HG02588 (cell line): ENCODE measurements at regions not wholly inside any gene's neighbourhood (a gene's known extent, or its start where the extent isn't known, plus 50 kb on each side); places are given as distances from the start of the nearest gene placed in this dataset.

ENCODE experiments used
- ATAC-seq: cut with Tn5 transposase; IDR thresholded peaks from one replicate; pipeline ENCODE4 v1.9.1; 2021; ENCODE audit warnings: mild to moderate bottlenecking, moderate library complexity; ENCODE audit not compliant: unreplicated experiment

DNA sequence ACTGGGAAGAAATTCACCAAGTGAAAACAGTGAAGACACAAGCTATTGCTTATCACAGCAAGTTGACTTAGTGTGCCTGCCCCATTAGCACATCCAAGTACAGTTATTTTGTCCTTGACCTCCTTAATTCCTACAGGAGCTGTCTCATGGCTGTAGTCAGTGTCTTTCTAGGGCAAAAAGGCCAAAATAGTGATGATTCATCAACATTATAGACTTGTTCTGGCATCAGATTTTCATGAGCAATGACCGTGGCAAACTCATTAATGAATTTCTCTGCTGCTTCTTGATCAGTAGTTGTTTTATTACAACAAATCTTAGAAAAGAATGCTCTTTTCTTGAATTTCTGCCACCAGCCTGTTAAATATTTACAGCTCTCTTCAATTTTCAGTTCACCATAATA lies 1169.3 kb upstream of the DDX18 start:
- ATAC-seq = no peak

DNA sequence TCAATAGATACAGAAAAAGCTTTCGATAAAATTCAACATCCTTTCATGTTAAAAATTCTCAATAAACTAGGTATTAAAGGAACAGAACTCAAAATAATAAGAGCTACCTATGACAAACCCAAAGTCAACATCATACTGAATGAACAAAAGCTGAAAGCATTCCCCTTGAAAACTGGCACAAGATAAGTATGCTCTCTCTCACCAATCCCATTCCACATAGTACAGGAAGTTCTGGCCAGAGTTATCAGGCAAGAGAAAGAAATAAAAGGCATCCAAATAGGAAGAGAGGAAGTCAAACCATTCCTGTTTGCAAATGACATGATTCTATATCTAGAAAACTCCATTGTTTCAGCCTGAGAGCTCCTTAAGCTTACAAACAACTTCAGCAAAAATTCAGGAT lies 1145.8 kb upstream of the DDX18 start:
- ATAC-seq = no peak

DNA sequence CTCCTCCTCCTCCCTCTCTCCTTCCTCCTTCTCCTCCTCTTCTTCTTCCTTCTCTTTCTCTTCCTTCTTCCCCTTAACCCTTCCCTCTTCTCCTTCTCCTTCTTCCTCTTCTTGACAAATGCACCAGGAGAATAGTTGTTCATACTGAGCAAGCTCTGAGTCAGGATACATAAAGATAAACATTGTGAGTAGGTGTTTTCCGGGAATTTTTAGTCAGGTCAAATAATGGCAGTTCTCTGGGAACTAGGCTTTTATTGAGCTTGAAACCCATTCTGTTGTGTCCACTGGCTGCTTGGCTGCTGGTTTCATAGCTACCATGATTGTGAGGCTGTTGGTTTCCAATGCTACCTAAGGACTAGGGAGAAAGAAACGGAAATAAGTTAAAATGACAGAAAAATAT lies 1144.7 kb upstream of the DDX18 start:
- ATAC-seq = no peak

DNA sequence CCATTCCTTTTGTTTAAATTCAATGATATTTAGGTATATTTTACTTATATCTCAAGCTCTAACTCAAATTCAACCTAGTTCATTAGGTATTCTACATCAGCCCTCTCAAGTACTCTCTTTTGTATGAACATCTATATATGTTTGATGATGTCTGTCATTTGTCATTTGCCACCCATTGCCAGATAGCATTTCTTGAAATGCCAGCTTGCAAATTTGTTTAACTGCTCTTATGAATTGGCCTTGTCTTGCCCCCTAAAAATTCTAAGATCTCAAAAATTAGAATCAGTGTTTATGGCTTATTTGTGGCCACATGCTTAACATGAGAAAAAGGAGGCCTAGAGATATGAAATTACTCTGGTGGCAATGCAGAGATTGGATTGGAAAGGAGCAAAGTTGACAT lies 1140.3 kb upstream of the DDX18 start:
- ATAC-seq = no peak

DNA sequence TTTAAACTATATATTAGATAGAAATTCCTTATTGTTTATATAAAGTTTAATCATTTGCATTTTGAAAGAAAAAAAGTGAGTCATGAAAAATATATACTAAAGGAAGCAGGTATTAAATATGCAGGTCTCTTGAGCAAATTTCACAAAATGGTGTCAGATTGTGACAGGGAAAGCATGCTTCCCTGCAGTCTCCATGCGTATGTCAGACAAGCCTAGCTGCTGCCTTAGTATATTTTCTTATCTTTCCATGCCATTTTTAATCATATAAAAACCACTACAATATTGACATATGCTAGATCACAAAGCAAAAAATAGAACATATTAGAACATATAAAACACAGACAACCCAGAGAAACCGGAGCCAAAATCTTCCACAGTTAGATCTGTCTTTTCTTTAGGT lies 1137.7 kb upstream of the DDX18 start:
- ATAC-seq = no peak

DNA sequence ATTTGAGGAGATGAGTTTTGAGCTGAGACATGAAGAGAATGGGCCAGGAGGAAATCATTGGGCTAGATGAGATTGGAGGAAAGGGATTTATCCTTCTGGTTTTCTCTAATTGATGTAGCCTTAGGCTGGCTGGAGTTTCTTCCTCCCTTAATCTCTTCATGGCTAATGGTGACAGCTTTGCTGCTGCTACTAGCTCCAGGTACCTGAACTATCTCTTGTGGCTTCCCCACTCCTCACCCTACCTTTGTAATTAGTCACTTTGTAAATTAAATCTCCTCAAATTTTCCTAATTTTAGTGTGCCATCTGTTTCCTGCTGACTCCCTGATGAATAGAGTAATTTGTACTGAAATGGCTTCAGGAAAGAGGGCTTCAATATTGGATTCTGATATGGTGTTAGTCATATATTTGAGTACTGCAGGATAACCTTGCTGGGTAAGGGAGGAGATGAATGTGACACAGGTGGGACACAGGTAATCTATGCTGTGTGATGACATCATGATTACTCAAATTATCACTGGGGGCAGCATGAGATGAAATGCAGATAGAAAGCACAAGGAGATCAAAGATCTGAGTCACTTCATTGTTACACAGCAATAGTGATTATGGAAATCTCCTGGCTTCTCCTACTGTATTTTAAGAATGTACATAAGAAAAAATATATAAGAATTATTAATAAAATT lies 1134.1 kb upstream of the DDX18 start:
- no peak for ATAC-seq

DNA sequence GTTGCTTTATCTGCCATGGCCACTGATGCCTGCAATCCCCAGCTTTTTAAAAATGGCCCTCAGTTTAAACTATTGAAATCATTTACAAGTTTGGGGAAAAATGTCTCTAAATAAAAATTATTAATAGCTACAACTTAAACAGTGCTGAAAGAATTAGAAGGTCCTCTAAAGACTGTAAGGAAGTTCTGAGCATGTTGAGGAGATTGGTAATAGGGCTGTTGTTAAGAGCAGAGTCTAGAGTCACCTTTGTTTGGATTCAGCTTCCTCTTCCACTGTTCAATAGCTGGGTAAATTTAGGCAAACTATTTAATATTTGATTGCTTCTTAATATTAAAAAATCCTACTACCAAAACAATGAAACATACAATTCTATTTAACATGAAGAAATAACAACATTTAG lies 1127.1 kb upstream of the DDX18 start:
- no peak for ATAC-seq

DNA sequence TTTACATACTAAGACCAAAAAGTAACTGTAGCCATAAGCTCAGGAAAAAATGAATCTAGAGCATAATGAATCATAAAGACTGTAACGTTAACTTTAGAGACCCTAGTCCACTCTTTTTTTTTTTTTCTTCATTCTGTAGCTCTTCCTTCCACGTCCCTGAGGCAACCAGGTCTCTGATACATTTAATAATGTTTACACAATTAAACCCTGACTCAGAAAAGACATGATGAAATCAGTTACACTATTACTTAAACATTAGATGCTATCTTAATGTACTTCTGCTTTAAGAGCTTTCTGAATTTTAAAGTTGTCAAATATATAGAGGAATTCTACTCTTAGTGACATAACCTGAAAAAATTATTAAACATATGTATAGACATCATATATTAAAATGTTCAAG lies 1121.5 kb upstream of the DDX18 start:
- no peak for ATAC-seq

DNA sequence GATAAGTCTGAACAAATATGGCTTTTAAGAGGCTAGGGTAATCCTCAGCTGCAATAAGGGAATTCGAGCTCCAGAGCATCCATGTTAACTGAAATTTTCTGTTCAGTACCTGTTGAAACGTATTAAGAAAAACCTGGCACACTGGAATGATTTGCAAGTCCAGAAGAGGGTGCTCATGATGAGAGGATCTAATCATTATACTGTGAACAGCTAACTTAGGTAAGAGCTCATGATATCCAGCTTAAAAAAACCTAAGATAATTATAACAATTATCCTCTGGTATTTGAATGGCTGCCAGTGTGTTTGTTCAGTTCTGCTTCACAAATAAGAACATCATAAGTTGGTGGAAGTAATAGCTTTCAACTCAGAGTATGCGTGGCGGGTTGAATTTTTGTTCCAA lies 1118.3 kb upstream of the DDX18 start:
- no peak for ATAC-seq

DNA sequence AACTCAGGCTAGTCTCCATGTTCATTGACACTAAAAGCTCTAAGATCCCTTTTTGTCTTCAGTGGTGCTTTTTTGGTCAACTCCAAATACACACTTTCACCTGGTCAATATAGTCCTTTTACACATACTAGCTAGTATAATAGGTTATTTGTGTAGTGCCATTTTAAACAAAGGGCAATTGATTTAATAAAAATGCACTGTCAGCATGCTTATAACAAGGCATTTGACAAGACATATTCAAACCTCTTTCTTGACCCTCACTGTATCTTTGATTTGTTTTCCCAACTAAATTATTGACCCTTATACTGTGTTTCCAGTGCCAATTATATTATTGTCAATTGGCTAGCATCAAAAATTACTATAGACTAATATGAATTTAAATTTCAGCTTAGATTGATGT lies 1117.6 kb upstream of the DDX18 start:
- no peak for ATAC-seq

DNA sequence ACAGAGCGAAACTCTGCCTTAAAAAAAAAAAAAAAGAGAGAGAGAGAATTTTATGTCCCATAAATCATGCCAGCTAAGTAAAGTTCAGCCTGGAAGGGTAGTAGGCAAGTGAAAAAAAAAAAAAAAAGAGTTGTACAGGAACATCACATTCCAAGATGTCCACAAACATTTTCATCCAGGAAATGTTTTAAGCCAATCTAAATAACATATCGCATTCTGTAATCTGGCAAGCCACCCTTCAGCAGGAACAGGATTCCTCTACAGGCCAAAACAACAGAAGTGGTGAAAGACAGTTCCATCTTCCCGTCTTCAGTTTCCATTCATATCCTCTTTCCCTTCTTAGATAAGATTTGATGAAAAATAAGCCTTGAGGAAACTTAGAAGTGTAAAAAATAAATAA lies 1108.1 kb upstream of the DDX18 start:
- ATAC-seq = no peak

DNA sequence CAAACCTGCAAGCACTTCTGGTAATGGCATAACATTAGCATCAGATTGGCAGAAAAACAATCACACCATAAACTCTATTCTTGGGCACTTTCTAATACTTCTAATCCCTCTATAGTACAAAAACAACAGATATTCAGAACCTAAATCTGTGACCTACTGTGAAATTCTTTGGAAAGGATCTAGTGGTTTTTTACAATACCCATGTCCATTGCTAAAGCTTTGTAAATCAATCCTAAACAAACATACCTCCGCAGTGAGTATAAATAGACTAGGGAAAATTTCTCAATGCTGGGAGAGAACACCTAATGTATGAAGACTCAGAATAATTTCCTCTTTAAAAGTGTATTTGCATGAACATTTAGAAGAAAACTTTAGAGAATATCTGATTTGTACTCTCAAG lies 1098.5 kb upstream of the DDX18 start:
- ATAC-seq = no peak

DNA sequence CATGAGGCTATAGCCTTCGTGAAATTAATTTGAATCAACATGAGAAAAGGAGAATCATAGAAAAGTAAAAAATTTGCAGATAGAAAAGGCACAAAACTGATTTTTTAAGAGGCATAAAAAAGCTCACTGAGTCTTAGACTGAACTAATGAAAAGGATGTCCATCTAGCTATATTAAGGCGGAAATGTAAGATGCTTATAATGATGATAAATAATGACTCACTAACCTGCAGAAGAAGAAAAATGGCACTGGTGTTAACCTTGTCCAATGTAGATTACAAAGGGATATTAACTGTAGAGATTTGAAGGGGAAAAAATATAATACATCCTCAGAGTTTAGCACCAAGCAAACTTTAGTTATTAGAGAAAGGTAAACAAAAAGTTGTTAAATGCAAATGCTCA lies 1098.0 kb upstream of the DDX18 start:
- no peak for ATAC-seq

DNA sequence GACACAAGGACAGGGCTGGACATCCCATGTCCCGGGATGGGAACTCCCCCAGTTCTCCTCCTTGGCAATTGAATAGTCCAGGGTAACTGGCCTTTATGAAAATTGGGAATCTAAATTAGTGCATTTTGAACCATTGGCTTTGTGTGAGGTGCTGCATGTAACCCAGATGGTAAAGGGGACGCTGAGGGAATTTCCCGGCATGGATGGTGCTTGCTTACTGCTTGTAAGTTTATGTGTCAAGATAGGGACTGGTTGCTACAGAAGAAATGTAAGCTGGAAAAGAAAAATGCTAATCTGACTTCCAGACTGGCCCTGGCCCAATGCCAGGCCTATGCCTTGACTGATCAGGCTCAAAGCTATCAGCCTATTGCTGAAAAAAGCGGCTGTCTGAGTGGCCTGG lies 1096.7 kb upstream of the DDX18 start:
- ATAC-seq = no peak

DNA sequence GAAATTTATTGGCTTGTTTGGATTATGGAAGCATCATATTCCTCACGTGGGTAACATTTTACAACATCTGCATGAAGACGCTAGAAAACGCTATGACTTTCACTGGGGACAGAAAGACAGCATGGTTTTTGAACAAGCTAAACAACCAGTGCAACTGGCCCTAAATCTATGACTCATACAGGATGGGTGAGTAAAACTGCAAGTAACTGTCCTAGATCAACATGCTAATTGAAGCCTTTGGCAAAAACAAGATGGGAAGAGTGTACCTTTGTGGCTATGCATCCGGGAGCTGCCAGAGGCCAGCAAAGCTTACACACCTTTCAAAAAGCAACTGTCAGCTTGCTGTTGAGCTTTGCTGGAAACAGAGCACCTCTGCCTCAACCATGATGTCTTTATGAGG lies 1096.0 kb upstream of the DDX18 start:
- no peak for ATAC-seq

DNA sequence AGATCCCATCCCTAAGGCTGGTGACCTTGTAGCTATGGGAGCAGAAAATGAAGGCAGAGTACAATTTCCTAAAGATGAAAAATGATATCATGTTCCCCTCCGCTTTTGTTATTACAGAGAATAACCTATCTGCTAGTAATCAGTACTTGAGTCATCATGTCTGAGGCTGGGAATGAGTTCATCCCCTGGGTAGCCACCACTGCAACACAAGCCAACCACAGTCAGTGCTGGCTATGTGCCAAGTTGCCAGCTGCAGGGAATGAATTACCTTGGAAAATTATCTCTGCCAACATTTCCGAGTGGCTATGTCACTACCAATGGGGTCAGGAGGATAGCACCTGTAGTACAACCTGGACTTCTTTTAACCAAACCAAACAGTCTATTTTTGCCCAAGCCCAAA lies 1094.7 kb upstream of the DDX18 start:
- no peak for ATAC-seq

DNA sequence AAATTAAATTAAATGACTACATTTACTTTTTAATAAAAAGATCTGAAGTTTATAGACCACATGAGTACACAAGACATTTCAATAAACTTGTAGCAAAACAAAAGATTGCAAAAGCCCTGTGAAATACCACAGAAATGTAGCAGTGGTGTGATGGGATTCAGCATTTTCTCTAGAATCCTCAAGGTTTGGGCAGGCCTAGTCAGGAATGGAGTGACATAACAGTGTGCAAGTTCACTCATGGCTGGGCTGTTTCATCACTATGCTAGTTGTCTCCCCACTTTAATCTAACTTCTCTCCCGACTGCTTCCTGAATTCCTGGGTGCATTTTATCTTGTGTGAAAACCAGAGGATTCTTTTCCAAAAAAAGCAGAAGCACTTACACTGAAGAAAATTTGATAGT lies 1089.9 kb upstream of the DDX18 start:
- ATAC-seq = no peak

DNA sequence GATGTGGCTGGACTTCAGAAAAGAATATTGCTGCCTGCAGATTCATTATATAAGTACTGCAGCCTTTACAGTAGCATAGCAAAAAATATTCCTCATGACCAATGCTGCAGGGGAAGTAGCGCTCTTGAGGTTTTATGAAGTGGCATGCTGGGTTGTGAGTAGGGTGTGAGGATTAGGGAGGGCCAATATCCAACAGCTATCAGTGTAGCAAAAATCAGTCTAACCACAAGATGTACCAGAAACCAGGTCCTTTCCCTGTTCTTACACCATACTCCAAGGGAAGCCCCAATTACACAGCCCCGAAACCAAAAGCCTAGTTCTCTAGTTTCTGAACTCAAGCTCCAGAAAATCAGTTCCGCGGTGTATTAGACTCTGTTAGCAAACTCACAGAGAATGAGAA lies 1082.2 kb upstream of the DDX18 start:
- ATAC-seq = no peak

DNA sequence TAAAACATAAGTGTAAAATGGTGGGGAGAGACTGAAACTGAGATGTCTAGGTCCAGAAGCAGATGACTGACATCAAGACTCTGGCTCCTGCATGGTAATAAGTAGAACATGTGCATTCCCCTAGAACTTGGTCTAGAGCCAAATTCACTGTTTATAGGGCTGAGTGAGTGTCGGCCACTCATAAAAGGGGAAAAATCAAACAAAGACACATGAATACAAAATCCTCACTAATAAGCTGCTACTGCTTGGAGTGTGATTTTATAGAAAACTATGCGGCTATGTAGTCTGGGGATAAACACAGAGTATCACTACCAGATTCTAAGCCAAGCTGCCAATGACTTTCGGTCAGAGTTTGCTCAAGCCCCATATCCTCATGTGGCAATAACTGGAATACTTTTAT lies 1080.8 kb upstream of the DDX18 start:
- no peak for ATAC-seq

DNA sequence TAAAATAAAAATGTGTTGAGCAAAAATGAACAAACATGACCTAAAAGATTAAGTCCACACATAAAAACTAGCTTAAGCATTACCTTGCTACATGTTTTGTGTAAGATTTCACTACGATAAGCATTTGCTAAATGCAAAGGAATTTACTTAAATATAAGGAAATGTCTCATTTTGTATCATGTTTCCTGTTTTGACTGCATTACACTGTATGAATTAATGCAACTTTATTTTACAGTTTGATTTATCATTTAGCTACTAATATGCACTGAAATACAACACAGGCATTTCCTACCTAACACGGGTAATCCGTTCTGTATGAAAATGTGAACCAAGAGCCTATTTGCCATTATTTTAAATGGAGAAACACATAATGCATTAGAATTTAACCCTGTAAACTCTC lies 1076.5 kb upstream of the DDX18 start:
- no peak for ATAC-seq

DNA sequence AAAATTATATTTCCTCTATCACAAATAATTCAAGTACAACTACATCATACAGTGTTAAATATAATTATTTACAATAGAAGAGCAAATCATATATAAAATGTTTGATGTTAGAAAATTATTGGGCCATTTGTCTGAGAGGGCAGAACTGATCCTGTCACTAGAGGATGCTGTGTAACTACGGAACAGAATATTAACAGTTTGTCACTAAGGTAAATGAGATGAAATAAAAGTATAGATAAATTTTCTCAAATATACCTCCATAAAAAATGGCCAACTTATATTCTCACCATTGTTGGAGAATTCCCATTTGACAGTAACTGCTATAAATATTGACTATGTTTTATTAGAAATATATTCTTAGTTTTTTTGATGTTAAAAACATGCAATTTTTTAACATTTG lies 1067.4 kb upstream of the DDX18 start:
- no peak for ATAC-seq

DNA sequence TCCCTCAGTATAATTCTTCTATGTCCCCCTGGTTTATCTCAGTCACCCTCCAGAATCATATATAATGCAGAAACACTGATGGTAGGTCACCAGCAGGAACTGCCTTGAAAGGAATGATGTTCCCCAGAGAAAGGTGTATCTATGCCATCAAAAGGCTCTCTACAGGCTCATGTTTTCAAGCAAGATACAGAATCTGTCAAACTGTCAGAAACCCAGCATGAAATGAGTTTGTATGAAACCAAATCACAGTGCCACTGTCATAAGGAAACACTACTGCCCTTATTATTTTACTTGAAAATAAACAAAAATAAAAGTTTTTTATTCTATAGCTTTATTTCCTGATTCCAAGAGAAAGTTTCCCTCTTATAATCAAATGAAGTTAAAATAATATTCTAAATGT lies 1064.5 kb upstream of the DDX18 start:
- ATAC-seq = no peak

DNA sequence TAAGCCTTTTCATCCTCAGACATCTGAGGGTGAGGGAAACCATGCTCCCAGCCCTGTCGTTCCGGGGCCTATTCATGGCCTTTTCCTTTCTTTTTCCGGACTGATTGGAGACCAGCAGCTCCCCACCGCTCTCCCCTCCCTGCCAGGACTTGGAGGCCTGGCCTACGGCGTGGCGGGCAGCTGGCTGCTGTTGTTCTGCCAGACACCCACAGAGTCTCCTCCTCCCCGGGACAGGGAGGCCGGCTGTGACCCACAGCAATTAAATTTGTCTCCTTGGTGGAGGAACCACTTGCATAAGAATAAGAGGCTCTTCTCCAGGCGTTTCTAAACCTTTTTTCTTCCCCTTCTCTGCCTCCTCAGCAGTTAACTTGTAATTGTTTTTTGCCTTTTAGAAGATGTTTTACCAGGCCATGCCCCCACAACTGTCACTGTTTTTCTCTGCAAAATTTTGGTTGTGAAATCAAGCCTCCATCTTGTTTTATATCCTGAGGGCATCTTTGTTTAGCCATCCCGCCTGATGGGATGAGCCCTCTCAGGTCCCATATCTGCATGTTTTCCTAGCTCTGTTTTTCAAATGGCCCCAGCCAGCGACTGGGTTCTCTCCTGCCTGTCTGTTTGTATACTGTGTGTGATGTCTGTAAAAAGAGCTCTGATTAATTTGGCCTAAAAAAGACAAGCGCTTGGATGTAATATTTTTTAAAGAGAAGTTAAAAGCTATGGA lies 1060.0 kb upstream of the DDX18 start:
- ATAC-seq = no peak
